Karpas-422 (cell line): ENCODE measurements at regions not wholly inside any gene's neighbourhood (a gene's known extent, or its start where the extent isn't known, plus 50 kb on each side); places are given as distances from the start of the nearest gene placed in this dataset.

ENCODE experiments used
- DNase-seq: peaks from one replicate; pipeline ENCODE4 v3.0.0-alpha.2; 2015
- H2AFZ ChIP-seq: fragments of 200-600 bp; sonication (generic); 2 replicates; pipeline ENCODE4 v1.6.1; 2014; ENCODE audit warnings: antibody characterized with exemption, low read length, mixed read lengths
- H3K27ac ChIP-seq: fragments of 200-600 bp; sonication (generic); 2 replicates; pipeline ENCODE4 v1.5.1; 2014; ENCODE audit warnings: mild to moderate bottlenecking, low read length, moderate library complexity
- H3K27me3 ChIP-seq: fragments of 200-600 bp; sonication (generic); 2 replicates; pipeline ENCODE4 v1.6.1; 2014; ENCODE audit warnings: low read length, mixed read lengths
- H3K36me3 ChIP-seq: fragments of 200-600 bp; sonication (generic); 2 replicates; pipeline ENCODE4 v1.6.1; 2014; ENCODE audit warnings: low read length, mixed read lengths; ENCODE audit not compliant: insufficient read depth
- H3K4me1 ChIP-seq: fragments of 200-600 bp; sonication (generic); 2 replicates; pipeline ENCODE4 v1.6.1; 2014; ENCODE audit warnings: mild to moderate bottlenecking, low read length, mixed read lengths
- H3K4me2 ChIP-seq: fragments of 200-600 bp; sonication (generic); 2 replicates; pipeline ENCODE4 v1.6.1; 2014; ENCODE audit warnings: low read length, low read depth, mild to moderate bottlenecking; ENCODE audit not compliant: poor library complexity, severe bottlenecking
- H3K4me3 ChIP-seq: fragments of 200-600 bp; sonication (generic); 2 replicates; pipeline ENCODE4 v1.5.1; 2014; ENCODE audit warnings: mild to moderate bottlenecking, antibody characterized with exemption, low read length, mixed read lengths
- H3K79me2 ChIP-seq: fragments of 200-600 bp; sonication (generic); 2 replicates; pipeline ENCODE4 v1.6.1; 2014; ENCODE audit warnings: mild to moderate bottlenecking, low read length, mixed read lengths
- H3K9ac ChIP-seq: fragments of 200-600 bp; sonication (generic); 2 replicates; pipeline ENCODE4 v1.6.0; 2014; ENCODE audit warnings: low read length
- H3K9me2 ChIP-seq: fragments of 200-600 bp; sonication (generic), shearing (Covaris generic); replicated peaks from 2 replicates; pipeline ENCODE4 v1.6.0; 2014; ENCODE audit warnings: mild to moderate bottlenecking, low read length, moderate library complexity; ENCODE audit not compliant: insufficient read depth
- H3K9me3 ChIP-seq: fragments of 300-700, 200-600 bp; sonication (generic); 2 replicates; pipeline ENCODE4 v1.6.1; 2014; ENCODE audit warnings: low read length, mixed read lengths
- H4K20me1 ChIP-seq: fragments of 200-600 bp; sonication (generic); 2 replicates; pipeline ENCODE4 v1.6.1; 2014; ENCODE audit warnings: mild to moderate bottlenecking, antibody characterized with exemption, low read length, low read depth; ENCODE audit not compliant: insufficient read depth

- Histone ChIP-seq H3K9me2 (no peaks in the 10 kb centered on the region), H4K20me1 (no peaks in the 10 kb centered on the region), H3K79me2 (no peaks in the 10 kb centered on the region), H3K36me3 (no peaks in the 10 kb centered on the region), H3K27me3 (no peaks in the 10 kb centered on the region), H3K27ac (no peak overlapping the region), H3K9ac (no peak overlapping the region), H2AFZ (no peak overlapping the region), H3K4me1 (no peaks in the 10 kb centered on the region), H3K4me3 (no peak overlapping the region), H3K9me3 (peaks cover 17% of the 10 kb centered on the region), H3K4me2 (no peak overlapping the region)
- DNase-seq, result no peak
These were observed 300.4 kb upstream of the ZP4 start for GRCh38 chr1:238191170-238191569.

GRCh38 chr1:238187575-238187949 is 296.8 kb upstream of the ZP4 start:
- H4K20me1 ChIP-seq, result no peaks in the 10 kb centered on the region
- no peak for DNase-seq
- no peaks in the 10 kb centered on the region for H3K4me1 ChIP-seq
- no peak overlapping the region for H3K4me3 ChIP-seq
- H3K4me2 ChIP-seq, result no peak overlapping the region
- no peaks in the 10 kb centered on the region for H3K9me2 ChIP-seq
- no peaks in the 10 kb centered on the region for H3K79me2 ChIP-seq
- no peak overlapping the region for H3K9ac ChIP-seq
- H3K27ac ChIP-seq, result no peak overlapping the region
- no peaks in the 10 kb centered on the region for H3K36me3 ChIP-seq
- no peak overlapping the region for H2AFZ ChIP-seq
- no peaks in the 10 kb centered on the region for H3K27me3 ChIP-seq
- peaks cover 27% of the 10 kb centered on the region for H3K9me3 ChIP-seq

- H3K36me3 ChIP-seq, result no peaks in the 10 kb centered on the region
- H3K79me2 ChIP-seq, result no peaks in the 10 kb centered on the region
- DNase-seq, result no peak
- no peak overlapping the region for H3K27ac ChIP-seq
- no peak overlapping the region for H3K4me3 ChIP-seq
- H3K9ac ChIP-seq, result no peak overlapping the region
- no peak overlapping the region for H3K4me2 ChIP-seq
- H4K20me1 ChIP-seq, result no peaks in the 10 kb centered on the region
- no peak overlapping the region for H2AFZ ChIP-seq
- H3K9me2 ChIP-seq, result no peaks in the 10 kb centered on the region
- no peaks in the 10 kb centered on the region for H3K4me1 ChIP-seq
- no peaks in the 10 kb centered on the region for H3K27me3 ChIP-seq
- H3K9me3 ChIP-seq, result peaks cover 27% of the 10 kb centered on the region
These were observed 296.3 kb upstream of the ZP4 start for GRCh38 chr1:238186887-238187574.

GRCh38 chr1:238177960-238178645 is 287.4 kb upstream of the ZP4 start:
- no peaks in the 10 kb centered on the region for H3K27me3 ChIP-seq
- H3K27ac ChIP-seq, result no peak overlapping the region
- H3K36me3 ChIP-seq, result no peaks in the 10 kb centered on the region
- no peak overlapping the region for H3K4me2 ChIP-seq
- no peaks in the 10 kb centered on the region for H3K9me2 ChIP-seq
- H3K4me1 ChIP-seq, result no peaks in the 10 kb centered on the region
- H4K20me1 ChIP-seq, result no peaks in the 10 kb centered on the region
- no peak for DNase-seq
- H3K4me3 ChIP-seq, result no peak overlapping the region
- peaks cover 7% of the 10 kb centered on the region; the same call in 1 of the 2 replicates for H3K9me3 ChIP-seq
- no peak overlapping the region for H3K9ac ChIP-seq
- no peaks in the 10 kb centered on the region for H3K79me2 ChIP-seq
- H2AFZ ChIP-seq, result no peak overlapping the region

- Histone ChIP-seq H3K36me3 (no peaks in the 10 kb centered on the region), H3K9me3 (peaks cover 7% of the 10 kb centered on the region; the same call in 1 of the 2 replicates), H3K9ac (no peak overlapping the region), H3K4me3 (no peak overlapping the region), H3K4me2 (no peak overlapping the region), H3K27me3 (no peaks in the 10 kb centered on the region), H4K20me1 (no peaks in the 10 kb centered on the region), H3K27ac (no peak overlapping the region), H3K79me2 (no peaks in the 10 kb centered on the region), H3K4me1 (no peaks in the 10 kb centered on the region), H2AFZ (no peak overlapping the region), H3K9me2 (no peaks in the 10 kb centered on the region)
- no peak for DNase-seq
These were observed 286.6 kb upstream of the ZP4 start for GRCh38 chr1:238177351-238177750.

GRCh38 chr1:238176441-238176840 is 285.7 kb upstream of the ZP4 start:
- Histone ChIP-seq H3K79me2 (no peaks in the 10 kb centered on the region), H3K9me2 (no peaks in the 10 kb centered on the region), H3K9me3 (peaks cover 13% of the 10 kb centered on the region; the same call in 1 of the 2 replicates), H2AFZ (no peak overlapping the region), H4K20me1 (no peaks in the 10 kb centered on the region), H3K4me3 (no peak overlapping the region), H3K27ac (no peak overlapping the region), H3K27me3 (no peaks in the 10 kb centered on the region), H3K36me3 (no peaks in the 10 kb centered on the region), H3K4me1 (no peaks in the 10 kb centered on the region), H3K9ac (no peak overlapping the region), H3K4me2 (no peak overlapping the region)
- no peak for DNase-seq

- H3K9me2 ChIP-seq, result no peaks in the 10 kb centered on the region
- H3K27ac ChIP-seq, result no peak overlapping the region
- H3K27me3 ChIP-seq, result no peaks in the 10 kb centered on the region
- no peak for DNase-seq
- H3K79me2 ChIP-seq, result no peaks in the 10 kb centered on the region
- H3K4me3 ChIP-seq, result no peak overlapping the region
- no peak overlapping the region for H3K9ac ChIP-seq
- no peak overlapping the region for H2AFZ ChIP-seq
- no peak overlapping the region for H3K4me2 ChIP-seq
- no peaks in the 10 kb centered on the region for H3K36me3 ChIP-seq
- no peaks in the 10 kb centered on the region for H4K20me1 ChIP-seq
- peaks cover 32% of the 10 kb centered on the region; the same call in 1 of the 2 replicates for H3K9me3 ChIP-seq
- H3K4me1 ChIP-seq, result no peaks in the 10 kb centered on the region
These were observed 281.3 kb upstream of the ZP4 start for GRCh38 chr1:238171985-238172384.

GRCh38 chr1:238161955-238162354 is 271.2 kb upstream of the ZP4 start:
- H3K9me2 ChIP-seq, result no peaks in the 10 kb centered on the region
- no peak overlapping the region for H2AFZ ChIP-seq
- DNase-seq, result no peak
- no peak overlapping the region for H3K9ac ChIP-seq
- no peaks in the 10 kb centered on the region for H3K36me3 ChIP-seq
- H3K79me2 ChIP-seq, result no peaks in the 10 kb centered on the region
- peaks cover 27% of the 10 kb centered on the region for H3K9me3 ChIP-seq
- H3K4me3 ChIP-seq, result no peak overlapping the region
- H3K4me2 ChIP-seq, result no peak overlapping the region
- no peak overlapping the region for H3K27ac ChIP-seq
- H3K4me1 ChIP-seq, result no peaks in the 10 kb centered on the region
- H3K27me3 ChIP-seq, result no peaks in the 10 kb centered on the region
- H4K20me1 ChIP-seq, result no peaks in the 10 kb centered on the region
